GM19035 (cell line): ENCODE measurements at regions not wholly inside any gene's neighbourhood (a gene's known extent, or its start where the extent isn't known, plus 50 kb on each side); places are given as distances from the start of the nearest gene placed in this dataset.

ENCODE experiments used
- ATAC-seq: cut with Tn5 transposase; IDR thresholded peaks from one replicate; pipeline ENCODE4 v1.9.1; 2021; ENCODE audit not compliant: unreplicated experiment

GRCh38 chr17:71349908-71350600 is 770.8 kb upstream of the SOX9 start:
- no peak for ATAC-seq

- ATAC-seq, result no peak
Measured at GRCh38 chr17:71360301-71360700, 760.5 kb upstream of the SOX9 start.

- no peak for ATAC-seq
Measured at GRCh38 chr17:71361656-71362450, 759.0 kb upstream of the SOX9 start.

GRCh38 chr17:71363661-71364060 is 757.2 kb upstream of the SOX9 start:
- no peak for ATAC-seq

- ATAC-seq, result no peak
Measured at GRCh38 chr17:71371809-71372208, 749.0 kb upstream of the SOX9 start.

GRCh38 chr17:71375948-71376347 is 744.9 kb upstream of the SOX9 start:
- no peak for ATAC-seq

GRCh38 chr17:71376933-71377332 is 743.9 kb upstream of the SOX9 start:
- ATAC-seq, result no peak

- no peak for ATAC-seq
Measured at GRCh38 chr17:71378036-71378435, 742.8 kb upstream of the SOX9 start.

- no peak for ATAC-seq
Measured at GRCh38 chr17:71378741-71379140, 742.1 kb upstream of the SOX9 start.

- ATAC-seq, result no peak
Measured at GRCh38 chr17:71379512-71379911, 741.3 kb upstream of the SOX9 start.

- ATAC-seq, result no peak
Measured at GRCh38 chr17:71380535-71380934, 740.3 kb upstream of the SOX9 start.

- ATAC-seq, result no peak
Measured at GRCh38 chr17:71380936-71381335, 739.9 kb upstream of the SOX9 start.

GRCh38 chr17:71383091-71383490 is 737.7 kb upstream of the SOX9 start:
- no peak for ATAC-seq

GRCh38 chr17:71387456-71387855 is 733.4 kb upstream of the SOX9 start:
- ATAC-seq, result no peak

- ATAC-seq, result no peak
Measured at GRCh38 chr17:71392715-71393567, 727.9 kb upstream of the SOX9 start.

GRCh38 chr17:71395901-71396300 is 724.9 kb upstream of the SOX9 start:
- ATAC-seq, result no peak

GRCh38 chr17:71396711-71397110 is 724.1 kb upstream of the SOX9 start:
- ATAC-seq, result no peak

- no peak for ATAC-seq
Measured at GRCh38 chr17:71398025-71398424, 722.8 kb upstream of the SOX9 start.

GRCh38 chr17:71398800-71399219 is 722.0 kb upstream of the SOX9 start:
- ATAC-seq, result no peak

GRCh38 chr17:71399221-71399620 is 721.6 kb upstream of the SOX9 start:
- no peak for ATAC-seq

GRCh38 chr17:71399649-71400048 is 721.2 kb upstream of the SOX9 start:
- no peak for ATAC-seq

- no peak for ATAC-seq
Measured at GRCh38 chr17:71402007-71402406, 718.8 kb upstream of the SOX9 start.
